Loucy (cell line): ENCODE measurements at regions not wholly inside any gene's neighbourhood (a gene's known extent, or its start where the extent isn't known, plus 50 kb on each side); places are given as distances from the start of the nearest gene placed in this dataset.

Experiments used
- H2AFZ ChIP-seq: fragments of 200-600 bp; sonication (generic); 2 replicates; pipeline ENCODE4 v1.6.0; 2016; ENCODE audit warnings: antibody characterized with exemption, mild to moderate bottlenecking, low read length, moderate library complexity
- H3F3A ChIP-seq: fragments of 200-600 bp; 2 replicates; pipeline ENCODE4 v1.6.0; 2016; ENCODE audit warnings: antibody characterized with exemption, low read depth, mild to moderate bottlenecking
- H3K27me3 ChIP-seq: fragments of 200-600 bp; sonication (generic); 2 replicates; pipeline ENCODE4 v1.6.1; 2014; ENCODE audit warnings: low read length, mild to moderate bottlenecking; ENCODE audit not compliant: insufficient read depth, poor library complexity, severe bottlenecking
- H3K36me3 ChIP-seq: fragments of 200-600 bp; sonication (generic); 2 replicates; pipeline ENCODE4 v1.6.1; 2016; ENCODE audit warnings: low read length; ENCODE audit not compliant: insufficient read depth
- H3K4me1 ChIP-seq: fragments of 200-600 bp; sonication (generic); 2 replicates; pipeline ENCODE4 v1.5.1; 2014; ENCODE audit warnings: low read length, mild to moderate bottlenecking; ENCODE audit not compliant: insufficient read depth, poor library complexity, severe bottlenecking
- H3K4me2 ChIP-seq: fragments of 200-600 bp; sonication (generic); 2 replicates; pipeline ENCODE4 v1.6.0; 2014; ENCODE audit warnings: antibody characterized with exemption, low read length, low read depth, mild to moderate bottlenecking; ENCODE audit not compliant: poor library complexity, severe bottlenecking
- H3K4me3 ChIP-seq: fragments of 200-600 bp; sonication (generic); 2 replicates; pipeline ENCODE4 v1.5.1; 2014; ENCODE audit warnings: low read length, mild to moderate bottlenecking, mixed read lengths; ENCODE audit not compliant: poor library complexity, severe bottlenecking
- H3K79me2 ChIP-seq: fragments of 200-600 bp; sonication (generic); 2 replicates; pipeline ENCODE4 v1.6.1; 2014; ENCODE audit warnings: low read length; ENCODE audit not compliant: insufficient read depth
- H3K9ac ChIP-seq: fragments of 200-600 bp; sonication (generic); 2 replicates; pipeline ENCODE4 v1.6.0; 2014; ENCODE audit warnings: mild to moderate bottlenecking, low read depth, low read length, moderate library complexity; ENCODE audit not compliant: poor library complexity, severe bottlenecking
- H3K9me2 ChIP-seq: fragments of 200-600 bp; sonication (generic); replicated peaks from 2 replicates; pipeline ENCODE4 v1.6.1; 2016; ENCODE audit warnings: low read depth, low read length, mixed read lengths
- H3K9me3 ChIP-seq: fragments of 200-600 bp; sonication (generic); 2 replicates; pipeline ENCODE4 v1.6.1; 2014; ENCODE audit warnings: mild to moderate bottlenecking, antibody characterized with exemption, low read length, low read depth; ENCODE audit not compliant: insufficient read depth
- H4K20me1 ChIP-seq: fragments of 200-600 bp; sonication (generic); 2 replicates; pipeline ENCODE4 v1.6.0; 2014; ENCODE audit warnings: antibody characterized with exemption, low read length, mild to moderate bottlenecking; ENCODE audit not compliant: insufficient read depth, poor library complexity, severe bottlenecking
- EZH2phosphoT487 ChIP-seq: fragments of 200-600 bp; IDR thresholded peaks from 2 replicates; pipeline ENCODE4 v1.6.1; 2018; ENCODE audit warnings: antibody characterized with exemption, mild to moderate bottlenecking, moderate library complexity, borderline replicate concordance
- TF ChIP-seq, protein P1 (sequence below): fragments of 200-600 bp; sonication (generic); conservative IDR thresholded peaks from 2 replicates; pipeline ENCODE4 v1.5.1; 2014; ENCODE audit warnings: mild to moderate bottlenecking, antibody characterized with exemption, low read length

DNA sequence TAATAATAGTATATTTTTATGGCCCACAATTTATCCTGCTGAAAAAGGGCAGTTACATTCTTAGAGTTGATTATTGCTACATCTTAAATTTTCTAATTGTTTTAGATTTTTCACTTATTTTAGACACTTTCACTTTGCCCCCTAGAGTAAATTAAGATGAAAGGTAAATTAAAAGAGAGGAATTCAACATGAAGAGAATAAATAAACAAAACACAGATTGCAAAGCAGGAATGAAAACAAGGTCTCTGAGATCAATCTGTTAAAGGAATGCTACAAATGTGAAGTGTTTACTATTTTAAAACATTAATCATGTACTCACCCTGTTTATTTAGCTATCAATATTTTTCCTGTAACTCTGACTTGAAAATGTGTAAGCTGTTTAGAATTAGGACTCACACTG is 113.5 kb upstream of the ETAA1 start:
- H3K4me2 ChIP-seq = no peak overlapping the region
- TF ChIP-seq EZH2phosphoT487 = no peak
- TF ChIP-seq, protein P1, sequence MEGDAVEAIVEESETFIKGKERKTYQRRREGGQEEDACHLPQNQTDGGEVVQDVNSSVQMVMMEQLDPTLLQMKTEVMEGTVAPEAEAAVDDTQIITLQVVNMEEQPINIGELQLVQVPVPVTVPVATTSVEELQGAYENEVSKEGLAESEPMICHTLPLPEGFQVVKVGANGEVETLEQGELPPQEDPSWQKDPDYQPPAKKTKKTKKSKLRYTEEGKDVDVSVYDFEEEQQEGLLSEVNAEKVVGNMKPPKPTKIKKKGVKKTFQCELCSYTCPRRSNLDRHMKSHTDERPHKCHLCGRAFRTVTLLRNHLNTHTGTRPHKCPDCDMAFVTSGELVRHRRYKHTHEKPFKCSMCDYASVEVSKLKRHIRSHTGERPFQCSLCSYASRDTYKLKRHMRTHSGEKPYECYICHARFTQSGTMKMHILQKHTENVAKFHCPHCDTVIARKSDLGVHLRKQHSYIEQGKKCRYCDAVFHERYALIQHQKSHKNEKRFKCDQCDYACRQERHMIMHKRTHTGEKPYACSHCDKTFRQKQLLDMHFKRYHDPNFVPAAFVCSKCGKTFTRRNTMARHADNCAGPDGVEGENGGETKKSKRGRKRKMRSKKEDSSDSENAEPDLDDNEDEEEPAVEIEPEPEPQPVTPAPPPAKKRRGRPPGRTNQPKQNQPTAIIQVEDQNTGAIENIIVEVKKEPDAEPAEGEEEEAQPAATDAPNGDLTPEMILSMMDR = no peak
- no peak overlapping the region for H2AFZ ChIP-seq
- H3K36me3 ChIP-seq = no peaks in the 10 kb centered on the region
- H4K20me1 ChIP-seq = no peaks in the 10 kb centered on the region
- no peaks in the 10 kb centered on the region for H3K27me3 ChIP-seq
- H3K9me3 ChIP-seq = no peaks in the 10 kb centered on the region
- H3K4me3 ChIP-seq = no peak overlapping the region
- no peaks in the 10 kb centered on the region for H3K4me1 ChIP-seq
- no peaks in the 10 kb centered on the region for H3K9me2 ChIP-seq
- no peaks in the 10 kb centered on the region for H3F3A ChIP-seq
- no peak overlapping the region for H3K9ac ChIP-seq
- no peaks in the 10 kb centered on the region for H3K79me2 ChIP-seq

DNA sequence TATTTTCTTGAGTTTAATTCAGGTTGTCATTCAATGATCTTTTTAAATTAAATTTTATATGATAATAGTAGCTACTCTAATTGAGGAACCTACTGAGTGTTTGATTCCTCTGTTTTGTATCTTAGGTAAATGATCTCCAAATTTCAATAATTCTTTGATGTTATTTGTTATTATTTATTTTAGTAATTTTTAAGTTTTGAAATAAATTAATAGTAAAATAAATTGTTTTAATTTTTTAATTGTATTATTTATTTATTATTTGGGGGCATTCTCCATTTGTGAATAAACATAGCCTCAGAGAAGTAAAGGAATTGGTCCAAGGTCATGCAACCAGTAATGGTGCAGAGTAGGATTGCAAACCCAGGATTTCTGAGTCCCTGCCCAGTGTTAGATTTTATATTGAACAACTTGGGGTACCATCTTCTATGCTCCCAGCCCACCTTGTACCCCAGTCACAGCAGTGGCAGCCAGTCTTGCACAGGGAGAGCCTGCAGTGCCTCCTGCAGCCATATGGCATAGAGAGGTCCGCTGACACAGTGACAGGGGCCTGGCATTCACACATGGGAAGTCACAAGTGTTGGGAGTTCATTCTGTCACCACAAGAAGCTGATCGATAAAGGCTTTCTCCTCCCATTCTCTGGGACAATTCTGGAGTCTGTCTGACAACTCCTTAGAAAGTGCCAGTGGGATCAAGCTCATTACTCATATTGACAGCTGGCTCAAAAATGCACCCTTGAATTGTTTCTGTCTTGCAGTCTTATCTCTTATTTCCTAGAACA is 110.0 kb upstream of the ETAA1 start:
- Histone ChIP-seq H3K27me3 (no peaks in the 10 kb centered on the region), H3K9me2 (no peaks in the 10 kb centered on the region), H2AFZ (no peak overlapping the region), H3F3A (no peaks in the 10 kb centered on the region), H3K79me2 (no peaks in the 10 kb centered on the region), H3K4me3 (no peak overlapping the region), H4K20me1 (no peaks in the 10 kb centered on the region), H3K36me3 (no peaks in the 10 kb centered on the region), H3K9me3 (no peaks in the 10 kb centered on the region), H3K4me2 (no peak overlapping the region), H3K4me1 (no peaks in the 10 kb centered on the region), H3K9ac (no peak overlapping the region)
- no peak for TF ChIP-seq EZH2phosphoT487
- TF ChIP-seq, protein P1 = no peak

DNA sequence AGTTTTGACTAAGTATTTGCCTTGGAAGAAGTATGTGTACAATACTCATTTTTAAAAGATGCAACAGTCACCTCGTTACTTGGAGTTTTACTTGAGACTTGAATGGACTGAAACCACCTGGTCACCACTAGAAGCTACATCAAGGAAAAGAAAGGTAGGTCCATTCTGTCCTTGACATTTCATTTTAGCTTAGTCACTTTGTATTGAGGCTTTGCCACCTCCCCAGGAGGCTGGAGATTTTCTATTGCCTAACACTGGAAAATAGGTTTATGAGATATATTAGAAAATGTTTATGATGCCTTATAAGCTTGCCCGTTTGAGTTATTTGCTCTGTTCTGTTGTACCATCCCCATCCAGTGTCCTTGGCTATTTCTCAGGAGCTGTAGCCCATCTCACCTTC is 107.9 kb upstream of the ETAA1 start:
- H3K27me3 ChIP-seq = no peaks in the 10 kb centered on the region
- H3K79me2 ChIP-seq = no peaks in the 10 kb centered on the region
- H3K4me3 ChIP-seq = no peak overlapping the region
- H3K4me2 ChIP-seq = no peak overlapping the region
- no peaks in the 10 kb centered on the region for H3F3A ChIP-seq
- H4K20me1 ChIP-seq = no peaks in the 10 kb centered on the region
- TF ChIP-seq EZH2phosphoT487 = no peak
- TF ChIP-seq, protein P1 = no peak
- no peak overlapping the region for H3K9ac ChIP-seq
- no peaks in the 10 kb centered on the region for H3K36me3 ChIP-seq
- H2AFZ ChIP-seq = no peak overlapping the region
- no peaks in the 10 kb centered on the region for H3K9me3 ChIP-seq
- no peaks in the 10 kb centered on the region for H3K9me2 ChIP-seq
- no peaks in the 10 kb centered on the region for H3K4me1 ChIP-seq
